Mesenchymal stem cell (in vitro differentiated cells and primary cell): ENCODE measurements at regions not wholly inside any gene's neighbourhood (a gene's known extent, or its start where the extent isn't known, plus 50 kb on each side); places are given as distances from the start of the nearest gene placed in this dataset.

Experiments used
- DNase-seq: peaks from one replicate; pipeline ENCODE4 v3.0.0-alpha.2; 2013
- H2AFZ ChIP-seq: one replicate; pipeline ENCODE4 v1.6.1; 2013; ENCODE audit warnings: low read depth, mild to moderate bottlenecking, control low read depth, inconsistent platforms, low read length, moderate library complexity
- H2AK5ac ChIP-seq: 2 replicates; pipeline ENCODE4 v1.6.1; 2013; ENCODE audit warnings: low read length, moderate library complexity, mild to moderate bottlenecking, inconsistent platforms; ENCODE audit not compliant: severe bottlenecking
- H2BK120ac ChIP-seq: one replicate; pipeline ENCODE4 v1.6.1; 2013; ENCODE audit warnings: low read depth, mild to moderate bottlenecking, inconsistent platforms, low read length, moderate library complexity
- H2BK12ac ChIP-seq, 2 experiments: one replicate each; pipeline ENCODE4 v1.6.1; 2013; ENCODE audit warnings: inconsistent platforms in 2 of 2, low read length in 2 of 2, mild to moderate bottlenecking in 2 of 2, moderate library complexity in 2 of 2, control low read depth in 1 of 2
- H2BK15ac ChIP-seq: one replicate; pipeline ENCODE4 v1.6.1; 2013; ENCODE audit warnings: mild to moderate bottlenecking, low read depth, inconsistent platforms; ENCODE audit not compliant: poor library complexity, severe bottlenecking
- H2BK5ac ChIP-seq: 2 replicates; pipeline ENCODE4 v1.6.1; 2013; ENCODE audit warnings: low read depth, mild to moderate bottlenecking, low read length, control low read depth, inconsistent platforms; ENCODE audit not compliant: poor library complexity, severe bottlenecking
- H3K14ac ChIP-seq, 2 experiments: one replicate each; pipeline ENCODE4 v1.6.1; 2013; ENCODE audit warnings: inconsistent platforms in 2 of 2, low read length in 2 of 2, control low read depth in 1 of 2, mild to moderate bottlenecking in 1 of 2, moderate library complexity in 1 of 2
- H3K18ac ChIP-seq, 2 experiments: one replicate each; pipeline ENCODE4 v1.6.1; 2013; ENCODE audit warnings: inconsistent platforms in 2 of 2, low read length in 2 of 2, control low read depth in 1 of 2, low read depth in 1 of 2, mild to moderate bottlenecking in 1 of 2
- H3K23ac ChIP-seq, 2 experiments: one replicate each; pipeline ENCODE4 v1.6.1; 2013; ENCODE audit warnings: inconsistent platforms in 2 of 2, low read length in 2 of 2, mild to moderate bottlenecking in 2 of 2, moderate library complexity in 2 of 2, control low read depth in 1 of 2
- H3K27ac ChIP-seq: 2 replicates; pipeline ENCODE4 v1.5.1; 2013; ENCODE audit warnings: mild to moderate bottlenecking, moderate library complexity, low read length, control low read depth, inconsistent platforms; ENCODE audit not compliant: poor library complexity, severe bottlenecking
- H3K27me3 ChIP-seq, 2 experiments: 2 replicates each; pipeline versions ENCODE4 v1.6.1 to v1.7.0; 2013; ENCODE audit warnings: low read length in 2 of 2, mild to moderate bottlenecking in 2 of 2, moderate library complexity in 2 of 2, control low read depth in 1 of 2, inconsistent platforms in 1 of 2; ENCODE audit not compliant: control insufficient read depth in 1 of 2, insufficient read depth in 1 of 2
- H3K36me3 ChIP-seq, 2 experiments: 2 replicates each; pipeline versions ENCODE4 v1.6.1 to v1.7.0; 2013; ENCODE audit warnings: low read length in 2 of 2, control low read depth in 1 of 2, inconsistent platforms in 1 of 2, low read depth in 1 of 2, mild to moderate bottlenecking in 1 of 2; ENCODE audit not compliant: insufficient read depth in 2 of 2, control insufficient read depth in 1 of 2
- H3K4ac ChIP-seq, 2 experiments: one replicate each; pipeline ENCODE4 v1.6.1; 2013; ENCODE audit warnings: inconsistent platforms in 2 of 2, low read length in 2 of 2, mild to moderate bottlenecking in 2 of 2, moderate library complexity in 2 of 2, control low read depth in 1 of 2, low read depth in 1 of 2
- H3K4me1 ChIP-seq: 2 replicates; pipeline ENCODE4 v1.6.1; 2013; ENCODE audit warnings: low read depth, low read length, control low read depth; ENCODE audit not compliant: control insufficient read depth, insufficient read depth
- H3K4me2 ChIP-seq: 2 replicates; pipeline ENCODE4 v1.6.1; 2013; ENCODE audit warnings: low read length, mild to moderate bottlenecking, inconsistent platforms; ENCODE audit not compliant: poor library complexity, severe bottlenecking
- H3K4me3 ChIP-seq, 2 experiments: 2 replicates each; pipeline versions ENCODE4 v1.5.1 to v1.7.0; 2013; ENCODE audit warnings: low read length in 2 of 2, mild to moderate bottlenecking in 2 of 2, control low read depth in 1 of 2, low read depth in 1 of 2; ENCODE audit not compliant: insufficient read depth in 1 of 2
- H3K79me1 ChIP-seq: replicated peaks from 2 replicates; pipeline ENCODE4 v1.6.1; 2013; ENCODE audit warnings: mild to moderate bottlenecking, control low read depth, low read length, inconsistent platforms; ENCODE audit not compliant: poor library complexity, severe bottlenecking
- H3K9ac ChIP-seq: 2 replicates; pipeline ENCODE4 v1.7.0; 2013; ENCODE audit warnings: mild to moderate bottlenecking, low read length, moderate library complexity
- H3K9me3 ChIP-seq: 2 replicates; pipeline ENCODE4 v1.7.0; 2013; ENCODE audit warnings: mild to moderate bottlenecking, low read length; ENCODE audit not compliant: control insufficient read depth
- H4K8ac ChIP-seq: one replicate; pipeline ENCODE4 v1.6.1; 2013; ENCODE audit warnings: inconsistent platforms, mild to moderate bottlenecking, low read length, moderate library complexity
- H4K91ac ChIP-seq: one replicate; pipeline ENCODE4 v1.6.1; 2013; ENCODE audit warnings: mild to moderate bottlenecking, low read length, inconsistent platforms
- WGBS: methylation state at CpG from one replicate; pipeline ENCODE4 v1.1.7; 2013; ENCODE audit warnings: mixed read lengths; 5-methylcytosine and 5-hydroxymethylcytosine counted together

DNA sequence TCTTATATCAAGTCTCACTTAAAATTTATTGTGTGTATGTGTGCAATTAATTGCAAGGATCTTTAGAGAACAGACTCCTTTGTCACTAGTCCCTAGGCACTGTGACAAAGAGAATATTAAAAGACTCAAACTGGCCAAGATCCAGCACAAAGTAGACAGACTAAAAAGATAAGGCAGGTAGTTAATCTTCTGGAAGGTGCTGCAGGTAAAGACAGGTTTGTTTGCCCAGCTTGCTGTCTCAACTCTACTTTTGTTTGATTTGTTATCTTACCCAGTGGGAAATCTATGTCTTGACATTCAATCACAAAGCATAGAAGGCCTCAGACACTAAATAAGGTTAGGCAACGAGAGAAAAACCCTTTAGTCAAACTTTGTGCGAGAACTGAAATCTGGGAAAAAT is 807.9 kb upstream of the LRRN3 start:
- Histone ChIP-seq H4K91ac (no peak overlapping the region), H3K4ac (no peak overlapping the region), H3K4me3 (no peak overlapping the region), H3K9ac (no peak overlapping the region), H3K9me3 (no peaks in the 10 kb centered on the region), H3K27ac (no peak overlapping the region), H3K4me2 (no peak overlapping the region), H3K23ac (no peak overlapping the region), H2BK15ac (no peak overlapping the region), H3K4me1 (no peaks in the 10 kb centered on the region), H3K14ac (no peak overlapping the region), H2BK12ac (no peak overlapping the region), H2AK5ac (no peak overlapping the region), H2AFZ (no peak overlapping the region), H3K79me1 (no peaks in the 10 kb centered on the region), H4K8ac (no peak overlapping the region), H3K36me3 (no peaks in the 10 kb centered on the region), H3K27me3 (no peaks in the 10 kb centered on the region), H2BK5ac (no peak overlapping the region), H2BK120ac (no peak overlapping the region), H3K18ac (no peak overlapping the region)
- DNase-seq: no peak
- WGBS: 80% methylated on average over 1 of the region's 2 CpGs

DNA sequence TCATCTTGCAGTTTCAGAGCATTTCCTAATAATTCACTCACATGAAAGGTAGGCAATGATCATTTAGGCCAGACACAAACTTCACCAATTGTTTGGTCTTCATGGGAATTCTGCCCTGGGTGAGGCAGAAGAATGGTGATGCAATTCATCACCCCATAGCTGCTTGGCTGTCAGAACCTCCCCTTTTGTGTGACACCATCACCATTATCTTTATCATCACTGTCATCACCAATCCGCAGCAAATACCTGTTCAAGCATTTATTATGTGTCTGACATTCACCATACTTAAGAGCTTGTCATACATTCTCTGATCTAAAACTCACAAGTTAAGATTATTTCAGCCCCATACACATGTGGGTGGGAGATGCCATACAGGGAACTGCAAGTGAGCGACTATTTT is 799.5 kb upstream of the LRRN3 start:
- no peak overlapping the region for H3K4me3 ChIP-seq
- no peaks in the 10 kb centered on the region for H3K27me3 ChIP-seq
- no peak overlapping the region for H3K27ac ChIP-seq
- no peak overlapping the region for H2AK5ac ChIP-seq
- no peak overlapping the region for H3K4ac ChIP-seq
- H3K18ac ChIP-seq: no peak overlapping the region
- DNase-seq: no peak
- no peak overlapping the region for H2AFZ ChIP-seq
- H2BK5ac ChIP-seq: no peak overlapping the region
- no peaks in the 10 kb centered on the region for H3K4me1 ChIP-seq
- no peak overlapping the region for H3K23ac ChIP-seq
- no peak overlapping the region for H4K91ac ChIP-seq
- H3K79me1 ChIP-seq: no peaks in the 10 kb centered on the region
- no peak overlapping the region for H4K8ac ChIP-seq
- H3K14ac ChIP-seq: peak overlapping the region in 1 of 2 experiments; percentile 32
- H3K9ac ChIP-seq: no peak overlapping the region
- H2BK12ac ChIP-seq: no peak overlapping the region
- no peak overlapping the region for H3K4me2 ChIP-seq
- H2BK15ac ChIP-seq: no peak overlapping the region
- 93% methylated on average over 1 of the region's 2 CpGs for WGBS
- no peak overlapping the region for H2BK120ac ChIP-seq
- H3K9me3 ChIP-seq: no peaks in the 10 kb centered on the region
- H3K36me3 ChIP-seq: no peaks in the 10 kb centered on the region

DNA sequence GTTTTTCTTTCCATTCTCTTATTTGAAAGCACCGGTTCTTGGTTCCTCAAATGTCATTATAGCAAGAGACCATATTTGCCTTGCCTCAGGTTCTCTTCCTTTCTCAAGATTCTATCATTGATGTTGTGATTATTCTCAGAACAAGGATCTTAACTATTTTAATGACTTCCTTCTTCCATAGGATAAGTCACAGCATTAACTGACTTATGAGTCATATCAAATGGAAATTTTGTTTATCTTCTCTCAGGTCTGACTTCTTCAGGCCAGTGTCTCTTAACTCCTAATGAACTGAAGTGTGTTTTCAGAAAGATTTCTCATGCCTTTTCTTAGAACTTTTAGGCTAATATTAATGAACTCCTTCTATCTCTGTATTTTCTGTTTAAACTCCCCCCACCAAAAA is 794.6 kb upstream of the LRRN3 start:
- no peak overlapping the region for H2BK15ac ChIP-seq
- H3K4me2 ChIP-seq: no peak overlapping the region
- H3K4ac ChIP-seq: no peak overlapping the region
- no peaks in the 10 kb centered on the region for H3K4me1 ChIP-seq
- no peak overlapping the region for H2AFZ ChIP-seq
- peaks cover 6% of the 10 kb centered on the region for H3K9me3 ChIP-seq
- H3K4me3 ChIP-seq: no peak overlapping the region
- no peak overlapping the region for H3K23ac ChIP-seq
- no peak overlapping the region for H2BK5ac ChIP-seq
- 78% methylated on average over 1 of the region's 1 CpG for WGBS
- H2BK120ac ChIP-seq: no peak overlapping the region
- H3K27me3 ChIP-seq: no peaks in the 10 kb centered on the region
- no peak overlapping the region for H3K14ac ChIP-seq
- DNase-seq: no peak
- H4K8ac ChIP-seq: no peak overlapping the region
- no peak overlapping the region for H3K18ac ChIP-seq
- H3K79me1 ChIP-seq: no peaks in the 10 kb centered on the region
- H2AK5ac ChIP-seq: no peak overlapping the region
- no peak overlapping the region for H4K91ac ChIP-seq
- no peaks in the 10 kb centered on the region for H3K36me3 ChIP-seq
- no peak overlapping the region for H2BK12ac ChIP-seq
- no peak overlapping the region for H3K27ac ChIP-seq
- H3K9ac ChIP-seq: no peak overlapping the region

DNA sequence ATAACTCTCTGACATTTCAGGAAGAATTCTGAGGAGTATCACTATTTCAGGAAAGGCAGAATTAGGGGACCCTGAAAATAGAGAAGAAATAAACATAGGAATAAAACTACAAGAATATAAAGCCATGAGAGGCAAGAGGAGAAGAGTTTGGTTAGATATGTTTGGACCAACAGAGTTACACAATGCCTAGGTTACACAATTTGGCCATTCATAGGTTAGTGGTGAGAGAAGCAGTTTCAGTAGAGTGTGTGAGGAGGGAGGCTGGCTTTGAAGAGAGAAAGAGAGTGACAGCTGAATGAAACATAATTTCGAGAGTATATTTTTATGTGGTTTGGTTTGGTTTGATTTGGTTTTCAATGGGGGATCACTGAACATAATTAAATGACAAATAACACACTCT is 783.2 kb upstream of the LRRN3 start:
- no CpG with 5 or more reads among the region's 1 CpG for WGBS
- Histone ChIP-seq H3K14ac (no peak overlapping the region), H3K4me3 (no peak overlapping the region)

More for the DNA sequence above, 783.2 kb upstream of the LRRN3 start:
- Histone ChIP-seq H3K9ac (no peak overlapping the region), H2AK5ac (no peak overlapping the region), H3K23ac (no peak overlapping the region), H3K18ac (no peak overlapping the region), H3K27ac (no peak overlapping the region), H3K9me3 (peaks cover 4% of the 10 kb centered on the region), H3K36me3 (no peaks in the 10 kb centered on the region), H3K4me2 (no peak overlapping the region), H3K4ac (no peak overlapping the region), H2BK12ac (no peak overlapping the region), H3K4me1 (peaks cover 2% of the 10 kb centered on the region), H4K91ac (no peak overlapping the region), H2AFZ (no peak overlapping the region), H2BK5ac (no peak overlapping the region), H3K79me1 (no peaks in the 10 kb centered on the region), H3K27me3 (no peaks in the 10 kb centered on the region), H4K8ac (no peak overlapping the region), H2BK120ac (no peak overlapping the region), H2BK15ac (no peak overlapping the region)
- DNase-seq: peak; percentile 70
